HEK293 (cell line): ENCODE measurements at regions not wholly inside any gene's neighbourhood (a gene's known extent, or its start where the extent isn't known, plus 50 kb on each side); places are given as distances from the start of the nearest gene placed in this dataset.

ENCODE experiments used
- CTCF ChIP-seq: fragments of 450-650 bp; formaldehyde crosslinking; IDR thresholded peaks from 2 replicates; pipeline ENCODE4 v1.5.1; 2016; ENCODE audit warnings: missing biosample characterization, missing genetic modification characterization
- KLF7 ChIP-seq: fragments of 450-650 bp; formaldehyde crosslinking; IDR thresholded peaks from 2 replicates; pipeline ENCODE4 v1.5.1; 2016; ENCODE audit warnings: missing biosample characterization, missing genetic modification characterization, borderline replicate concordance
- MEIS1 ChIP-seq: sonication (generic); formaldehyde crosslinking; IDR thresholded peaks from 2 replicates; pipeline ENCODE4 v1.8.1; 2022; ENCODE audit warnings: missing genetic modification reagents, mild to moderate bottlenecking, borderline replicate concordance
- ZNF274 ChIP-seq, 2 experiments: fragments of 200-500 bp in 1 of 2; fragments of 450-650 bp in 1 of 2; sonication (Bioruptor generic) in 1 of 2; formaldehyde crosslinking in 1 of 2; IDR thresholded peaks; 2 replicates each; pipeline versions ENCODE4 v1.5.1 to v1.6.1; 2014 to 2016; ENCODE audit warnings: borderline replicate concordance in 1 of 2, inconsistent platforms in 1 of 2, low read length in 1 of 2, missing biosample characterization in 1 of 2, missing genetic modification characterization in 1 of 2
- ZNF639 ChIP-seq: fragments of 450-650 bp; formaldehyde crosslinking; IDR thresholded peaks from 2 replicates; pipeline ENCODE4 v1.5.1; 2016; ENCODE audit warnings: missing biosample characterization, missing genetic modification characterization
- ZNF747 ChIP-seq: fragments of 450-650 bp; formaldehyde crosslinking; IDR thresholded peaks from 2 replicates; pipeline ENCODE4 v1.5.1; 2016; ENCODE audit warnings: missing biosample characterization, missing genetic modification characterization
- ZNF830 ChIP-seq: fragments of 450-650 bp; IDR thresholded peaks from 2 replicates; pipeline ENCODE4 v1.5.0; 2018; ENCODE audit warnings: missing biosample characterization, missing genetic modification characterization, low read depth, mild to moderate bottlenecking, moderate library complexity

- no peak for TF ChIP-seq CTCF (tag by site-specific recombination)
- TF ChIP-seq ZNF639 (tag by site-specific recombination), result no peak
- no peak for TF ChIP-seq KLF7 (tag by site-specific recombination)
- TF ChIP-seq ZNF830 (tag by site-specific recombination), result no peak
- no peak for TF ChIP-seq ZNF274 (IDR thresholded peaks at IDR 0.05; ENCODE audit: low read length)
- no peak for TF ChIP-seq ZNF274 (tag by site-specific recombination; IDR thresholded peaks at IDR 0.05; ENCODE audit: borderline replicate concordance)
- TF ChIP-seq MEIS1 (CRISPR knock-in tag), result no peak
- TF ChIP-seq ZNF747 (tag by site-specific recombination), result no peak
Observed at GRCh38 chr3:135500034-135500433, 465.5 kb upstream of the PPP2R3A start.
